ENCODE measurements at regions not wholly inside any gene's neighbourhood (a gene's known extent, or its start where the extent isn't known, plus 50 kb on each side); places are given as distances from the start of the nearest gene placed in this dataset.

GRCh38 chr6:121885399-121886152, 450.1 kb downstream of the GJA1 start (continued):
- TF ChIP-seq ZNF619 (CRISPR knock-in tag; IDR thresholded peaks at IDR 0.05) (no peak), ZBTB38 (CRISPR knock-in tag; IDR thresholded peaks at IDR 0.05) (no peak), ELF1 (CRISPR knock-in tag; IDR thresholded peaks at IDR 0.05) (no peak), ZNF564 (CRISPR knock-in tag; IDR thresholded peaks at IDR 0.05) (no peak), ZNF414 (CRISPR knock-in tag; IDR thresholded peaks at IDR 0.05) (no peak), ZNF691 (CRISPR knock-in tag; IDR thresholded peaks at IDR 0.05; ENCODE audit: borderline replicate concordance, low read depth) (no peak), FOXJ3 (CRISPR knock-in tag; IDR thresholded peaks at IDR 0.05; ENCODE audit: borderline replicate concordance) (peak; percentile 94; the same call in 1 of the 2 replicates), UBTF (CRISPR knock-in tag; IDR thresholded peaks at IDR 0.05) (no peak), SMAD9 (CRISPR knock-in tag; IDR thresholded peaks at IDR 0.05) (no peak), ZNF333 (CRISPR knock-in tag; IDR thresholded peaks at IDR 0.05; ENCODE audit: borderline replicate concordance) (no peak), ZBTB43 (CRISPR knock-in tag; conservative IDR thresholded peaks at IDR 0.05) (no peak), ZNF205 (CRISPR knock-in tag; IDR thresholded peaks at IDR 0.05) (peak; percentile 73), ZNF17 (CRISPR knock-in tag; IDR thresholded peaks at IDR 0.05) (no peak), KDM2A (CRISPR knock-in tag; IDR thresholded peaks at IDR 0.05; ENCODE audit: borderline replicate concordance, low read depth) (no peak), ATF7 (IDR thresholded peaks at IDR 0.05) (no peak), ATF7 (CRISPR knock-in tag; IDR thresholded peaks at IDR 0.05) (no peak)
